GOT3 (cell line): ENCODE measurements at regions not wholly inside any gene's neighbourhood (a gene's known extent, or its start where the extent isn't known, plus 50 kb on each side); places are given as distances from the start of the nearest gene placed in this dataset.

Experiments used
- DNase-seq: peaks from one replicate; lab custom pipeline; 2025; ENCODE audit warnings: mixed read lengths; lab: John Stamatoyannopoulos, UW

GRCh38 chr12:4049298-4050080 is 176.3 kb upstream of the PARP11 start:
- DNase-seq = no peak

- no peak for DNase-seq
Measured at GRCh38 chr12:4047421-4047820, 174.2 kb upstream of the PARP11 start.

GRCh38 chr12:4046495-4046840 is 173.3 kb upstream of the PARP11 start:
- no peak for DNase-seq

- no peak for DNase-seq
Measured at GRCh38 chr12:4045786-4046494, 172.7 kb upstream of the PARP11 start.

- DNase-seq = no peak
Measured at GRCh38 chr12:4044736-4045730, 171.8 kb upstream of the PARP11 start.

GRCh38 chr12:4044101-4044500 is 170.9 kb upstream of the PARP11 start:
- DNase-seq = no peak

- no peak for DNase-seq
Measured at GRCh38 chr12:4041187-4041885, 168.1 kb upstream of the PARP11 start.

- no peak for DNase-seq
Measured at GRCh38 chr12:4039931-4040330, 166.7 kb upstream of the PARP11 start.

GRCh38 chr12:4037747-4038312 is 164.6 kb upstream of the PARP11 start:
- no peak for DNase-seq

- no peak for DNase-seq
Measured at GRCh38 chr12:4036671-4037271, 163.6 kb upstream of the PARP11 start.

- no peak for DNase-seq
Measured at GRCh38 chr12:4034921-4035320, 161.7 kb upstream of the PARP11 start.

GRCh38 chr12:4032924-4033615 is 159.9 kb upstream of the PARP11 start:
- no peak for DNase-seq

- DNase-seq = no peak
Measured at GRCh38 chr12:4031703-4032291, 158.6 kb upstream of the PARP11 start.

- DNase-seq = peak; percentile 80
Measured at GRCh38 chr12:4030929-4031702, 157.9 kb upstream of the PARP11 start.

GRCh38 chr12:4027412-4027811 is 154.2 kb upstream of the PARP11 start:
- DNase-seq = no peak

GRCh38 chr12:4026517-4026916 is 153.3 kb upstream of the PARP11 start:
- no peak for DNase-seq

GRCh38 chr12:4026020-4026358 is 152.8 kb upstream of the PARP11 start:
- no peak for DNase-seq

GRCh38 chr12:4025181-4026019 is 152.2 kb upstream of the PARP11 start:
- DNase-seq = no peak
